Psoas muscle (tissue), 7 donors: ENCODE measurements at regions not wholly inside any gene's neighbourhood (a gene's known extent, or its start where the extent isn't known, plus 50 kb on each side); places are given as distances from the start of the nearest gene placed in this dataset.
"Not testable (repeated sequence)": the region's sequence is repeated elsewhere in the genome, so short reads cannot be mapped to it uniquely, and the experiment has no call there.

Source experiments
- ATAC-seq, 4 donors: fragments of 200-7000 bp; cut with Tn5 transposase; one replicate each; pipeline ENCODE4 v1.9.1; 2020; ENCODE audit warnings: moderate library complexity in 3 of 4, mild to moderate bottlenecking in 2 of 4
- DNase-seq, 2 donors: peaks; one replicate each; pipeline ENCODE4 v3.0.0-alpha.2; 2020
- H3K27ac ChIP-seq: fragments of 200-600 bp; one replicate; pipeline ENCODE4 v1.8.0; 2022
- H3K27me3 ChIP-seq, 3 donors: fragments of 200-600 bp in 1 of 3; one replicate each; pipeline versions ENCODE4 v1.6.1 to v1.8.0; 2013 to 2022; ENCODE audit warnings: low read length in 2 of 3, mild to moderate bottlenecking in 2 of 3, moderate library complexity in 1 of 3; ENCODE audit not compliant: insufficient read depth in 3 of 3
- H3K36me3 ChIP-seq, 2 donors: fragments of 200-600 bp in 1 of 2; one replicate each; pipeline versions ENCODE4 v1.6.1 to v1.8.0; 2013 to 2022; ENCODE audit warnings: low read depth in 1 of 2, mild to moderate bottlenecking in 1 of 2, moderate library complexity in 1 of 2; ENCODE audit not compliant: insufficient read depth in 1 of 2
- H3K4me1 ChIP-seq: fragments of 200-600 bp; one replicate; pipeline ENCODE4 v1.8.0; 2022
- H3K4me3 ChIP-seq: fragments of 200-600 bp; one replicate; pipeline ENCODE4 v1.8.0; 2022; ENCODE audit warnings: mild to moderate bottlenecking
- H3K9me3 ChIP-seq: fragments of 200-600 bp; one replicate; pipeline ENCODE4 v1.8.0; 2022
- CTCF ChIP-seq: fragments of 200-600 bp; IDR thresholded peaks from one replicate; pipeline ENCODE4 v1.8.0; 2022; ENCODE audit warnings: antibody characterized with exemption
- WGBS, 3 donors: extraction: QIAGEN DNeasy Blood & Tissue Kit; methylation state at CpG; one replicate each; pipeline versions ENCODE4 v1.1.6 to v1.1.7; 2013; 5-methylcytosine and 5-hydroxymethylcytosine counted together
- intact Hi-C, 2 donors: fragments of 100-400 bp; cut with DNase I; formaldehyde crosslinking; loops; one replicate each; pipeline versions ENCODE4 v1.11.0 to v1.14.2; 2022
- donor health status: healthy with polysubstance abuse.
- donor health status: DM: no; HTN: no; CAD: no; lungs with moderate emphysema.
- donor health status: Bipolar disorder and iron deficiency.
- donor health status: healthy.
- donor health status: DM: yes; HTN: yes; CAD: no.
- donor health status: DM: no; HTN: no; CAD: no.
- donor health status: DM: yes; HTN: yes; CAD: no.

GRCh38 chr7:39847227-39847626 is 102.8 kb upstream of the CDK13 start:
- peaks cover 0 to 6% (median 0%) of the 10 kb centered on the region in 3 donors for H3K27me3 ChIP-seq
- H3K36me3 ChIP-seq = no peaks in the 10 kb centered on the region

GRCh38 chr7:39851466-39852045 is 98.5 kb upstream of the CDK13 start:
- Histone ChIP-seq H3K27me3 (peaks cover 0 to 6% (median 0%) of the 10 kb centered on the region in 3 donors), H3K4me3 (no peak overlapping the region), H3K4me1 (no peaks in the 10 kb centered on the region), H3K9me3 (no peaks in the 10 kb centered on the region), H3K27ac (no peak overlapping the region), H3K36me3 (no peaks in the 10 kb centered on the region)
- DNase-seq (no peak), ATAC-seq (no peak)
- intact Hi-C loops = no loop called here
- 89 to 95% (median 90%) methylated on average over 2 of the region's 2 CpGs for WGBS, 3 donors
- no peak for TF ChIP-seq CTCF

More at GRCh38 chr7:39847227-39847626, 102.8 kb upstream of the CDK13 start:
- no peak for ATAC-seq
- no peaks in the 10 kb centered on the region for H3K4me1 ChIP-seq
- H3K9me3 ChIP-seq = no peaks in the 10 kb centered on the region
- H3K27ac ChIP-seq = no peak overlapping the region
- 88 to 93% (median 89%) methylated on average over 5 of the region's 5 CpGs for WGBS, 3 donors
- DNase-seq = no peak
- intact Hi-C loops = no loop called here
- TF ChIP-seq CTCF = no peak
- H3K4me3 ChIP-seq = no peak overlapping the region

GRCh38 chr7:39854616-39855324 is 95.3 kb upstream of the CDK13 start:
- intact Hi-C loops, H3K27me3 ChIP-seq, H3K9me3 ChIP-seq, H3K27ac ChIP-seq, DNase-seq, H3K4me1 ChIP-seq, H3K36me3 ChIP-seq: not testable (repeated sequence)
- peak in 3 of 4 donors; percentile 81 to 85 (median 84) for ATAC-seq
- 11 to 24% (median 12%) methylated on average over 20 to 30 of the region's 36 CpGs for WGBS, 3 donors
- peak overlapping the region; percentile 63 for H3K4me3 ChIP-seq

- H3K4me1 ChIP-seq = no peaks in the 10 kb centered on the region
- intact Hi-C loops = no loop called here
- WGBS, 3 donors = 40 to 60% (median 57%) methylated on average over 1 of the region's 1 CpG
- ATAC-seq = no peak
- no peaks in the 10 kb centered on the region for H3K9me3 ChIP-seq
- DNase-seq = no peak
- no peak for TF ChIP-seq CTCF
- no peak overlapping the region for H3K27ac ChIP-seq
- peaks cover 0 to 6% (median 0%) of the 10 kb centered on the region in 3 donors for H3K27me3 ChIP-seq
- no peaks in the 10 kb centered on the region for H3K36me3 ChIP-seq
- H3K4me3 ChIP-seq = peak overlapping the region; percentile 63
Measured at GRCh38 chr7:39855325-39855674, 94.8 kb upstream of the CDK13 start.

GRCh38 chr7:39863675-39864322 is 86.3 kb upstream of the CDK13 start:
- H3K9me3 ChIP-seq, H3K4me3 ChIP-seq, intact Hi-C loops, H3K27ac ChIP-seq, H3K4me1 ChIP-seq, H3K36me3 ChIP-seq, ATAC-seq, DNase-seq, H3K27me3 ChIP-seq: not testable (repeated sequence)
- WGBS, 3 donors = 92% methylated on average over 2 to 3 of the region's 3 CpGs

- H3K9me3 ChIP-seq, ATAC-seq, H3K27ac ChIP-seq, DNase-seq, H3K4me3 ChIP-seq, H3K27me3 ChIP-seq, H3K4me1 ChIP-seq, H3K36me3 ChIP-seq, intact Hi-C loops: not testable (repeated sequence)
- 62 to 69% (median 65%) methylated on average over 5 of the region's 5 CpGs for WGBS, 3 donors
Measured at GRCh38 chr7:39869888-39870522, 80.1 kb upstream of the CDK13 start.

- intact Hi-C loops, H3K36me3 ChIP-seq, H3K27me3 ChIP-seq, H3K4me1 ChIP-seq, H3K27ac ChIP-seq, H3K4me3 ChIP-seq, H3K9me3 ChIP-seq, DNase-seq, ATAC-seq: not testable (repeated sequence)
- WGBS, 3 donors = 78 to 93% (median 89%) methylated on average over 4 of the region's 4 CpGs
Measured at GRCh38 chr7:39871610-39872009, 78.4 kb upstream of the CDK13 start.
